Fibroblast of villous mesenchyme (primary cell): ENCODE measurements at regions not wholly inside any gene's neighbourhood (a gene's known extent, or its start where the extent isn't known, plus 50 kb on each side); places are given as distances from the start of the nearest gene placed in this dataset.
A peak's percentile ranks its signal among the peaks of the same experiment; 100 is the strongest.
"Not testable (repeated sequence)": the region's sequence is repeated elsewhere in the genome, so short reads cannot be mapped to it uniquely, and the experiment has no call there.

Experiments used
- DNase-seq: peaks from one replicate; pipeline ENCODE4 v3.0.0-alpha.2; 2010; ENCODE audit warnings: low read depth
- H3K4me3 ChIP-seq: 2 replicates; pipeline ENCODE4 v1.5.1; 2011; ENCODE audit warnings: low read depth, mild to moderate bottlenecking, low read length
- CTCF ChIP-seq: IDR thresholded peaks from 2 replicates; pipeline ENCODE4 v1.5.1; 2012; ENCODE audit warnings: low read depth, mild to moderate bottlenecking, low read length; ENCODE audit not compliant: insufficient read depth

DNA sequence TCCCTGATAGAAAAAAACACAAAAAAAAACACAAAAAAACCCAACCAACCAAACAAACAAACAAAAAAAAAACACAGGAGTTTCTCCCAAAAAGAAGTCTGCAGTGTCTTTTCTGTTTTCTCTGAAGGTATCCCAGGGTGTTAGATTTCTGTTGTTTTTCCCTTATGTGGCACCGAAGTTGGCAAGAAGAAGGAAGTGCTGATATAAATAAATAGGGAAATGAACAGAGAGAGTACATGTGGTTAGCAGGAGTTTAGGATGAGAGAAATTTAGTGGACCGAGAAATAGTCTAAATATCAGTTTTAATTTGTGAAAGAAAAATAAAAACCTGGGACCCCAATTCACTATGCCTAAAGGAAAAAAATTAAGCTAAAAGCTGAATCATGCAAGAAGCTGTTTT, 287.0 kb upstream of the SGCG start:
- DNase-seq = no peak
- H3K4me3 ChIP-seq = no peak overlapping the region
- TF ChIP-seq CTCF = no peak

GRCh38 chr13:22897571-22898314, 283.0 kb upstream of the SGCG start:
- no peak for DNase-seq

GRCh38 chr13:22900416-22900951, 280.3 kb upstream of the SGCG start:
- not testable (repeated sequence) for H3K4me3 ChIP-seq, DNase-seq

More at GRCh38 chr13:22897571-22898314, 283.0 kb upstream of the SGCG start:
- no peak for TF ChIP-seq CTCF
- no peak overlapping the region for H3K4me3 ChIP-seq

GRCh38 chr13:22903301-22903700, 277.5 kb upstream of the SGCG start:
- TF ChIP-seq CTCF = no peak
- no peak overlapping the region for H3K4me3 ChIP-seq
- DNase-seq = no peak

- no peak for DNase-seq
- no peak for TF ChIP-seq CTCF
- no peak overlapping the region for H3K4me3 ChIP-seq
These were observed 276.9 kb upstream of the SGCG start for GRCh38 chr13:22903925-22904324.

DNA sequence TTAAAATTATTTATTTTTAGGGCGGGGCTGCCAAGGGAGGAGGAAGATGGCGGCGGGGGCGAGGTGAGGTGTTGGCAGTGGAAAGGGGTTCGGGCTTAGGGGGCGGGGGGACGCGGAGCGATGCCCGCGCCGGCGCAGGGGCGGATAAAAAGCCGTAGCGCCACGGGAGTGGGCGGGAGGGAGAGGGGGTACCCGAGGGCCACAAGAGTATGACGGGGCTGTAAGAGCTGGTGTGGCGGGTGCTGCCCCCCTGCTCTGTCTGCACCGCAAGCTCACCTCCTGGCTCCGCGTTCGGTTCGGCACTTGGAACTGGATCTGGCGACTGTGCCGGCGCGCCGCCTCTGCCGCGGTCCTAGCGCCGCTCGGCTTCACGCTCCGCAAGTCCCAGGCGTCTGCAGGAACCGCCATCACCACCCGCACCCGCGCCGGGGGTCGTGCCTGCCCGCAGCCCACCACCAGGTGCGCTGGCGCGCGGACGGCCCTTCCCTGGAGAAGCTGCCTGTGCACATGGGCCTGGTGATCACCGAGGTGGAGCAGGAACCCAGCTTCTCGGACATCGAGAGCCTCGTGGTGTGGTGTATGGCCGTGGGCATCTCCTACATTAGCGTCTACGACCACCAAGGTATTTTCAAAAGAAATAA, 265.2 kb upstream of the SGCG start:
- H3K4me3 ChIP-seq = peak overlapping the region; percentile 76
- DNase-seq = peak; percentile 40
- no peak for TF ChIP-seq CTCF

DNA sequence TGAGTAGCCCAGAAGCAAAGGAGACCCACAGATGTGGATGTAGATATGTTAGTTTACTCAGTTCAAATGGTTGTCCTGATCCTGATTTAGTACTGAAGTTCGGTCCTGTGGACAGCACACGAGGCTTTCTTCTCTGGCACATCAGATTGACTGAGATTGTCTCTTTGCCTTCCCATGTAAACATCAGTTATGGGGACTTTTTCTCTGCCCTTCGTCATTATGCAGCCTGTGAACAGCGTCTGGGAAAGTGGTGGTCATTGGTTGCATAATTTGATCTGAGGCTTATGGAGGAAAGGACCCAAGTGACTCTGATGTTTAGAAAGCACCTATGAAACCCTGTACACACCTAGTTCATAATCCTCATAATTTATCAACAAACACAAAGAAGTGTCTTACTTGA, 264.5 kb upstream of the SGCG start:
- DNase-seq = not testable (repeated sequence)
- peak overlapping the region; percentile 76 for H3K4me3 ChIP-seq
